GM19372 (cell line): ENCODE measurements at regions not wholly inside any gene's neighbourhood (a gene's known extent, or its start where the extent isn't known, plus 50 kb on each side); places are given as distances from the start of the nearest gene placed in this dataset.

Experiments
- ATAC-seq: cut with Tn5 transposase; IDR thresholded peaks from one replicate; pipeline ENCODE4 v1.9.1; 2021; ENCODE audit warnings: mild to moderate bottlenecking, low read depth, moderate library complexity; ENCODE audit not compliant: unreplicated experiment

DNA sequence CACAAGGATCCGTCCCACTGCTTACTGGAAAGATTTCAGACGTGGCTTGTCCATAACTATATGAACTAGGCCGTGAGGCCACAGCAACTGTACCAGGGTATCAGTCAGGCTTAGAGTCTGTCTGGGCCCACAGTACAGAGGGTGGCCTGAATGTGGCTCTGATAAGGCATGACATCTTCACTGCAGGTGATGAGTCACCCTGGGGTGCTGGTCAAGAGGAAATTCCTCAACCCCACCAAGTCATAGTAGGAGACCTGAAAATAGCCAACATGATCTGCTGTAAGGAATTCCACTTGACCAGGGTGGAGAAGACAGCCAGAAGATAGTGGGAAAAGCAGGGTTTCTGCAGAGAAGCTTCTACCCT, 107.7 kb downstream of the INHBB start:
- no peak for ATAC-seq

DNA sequence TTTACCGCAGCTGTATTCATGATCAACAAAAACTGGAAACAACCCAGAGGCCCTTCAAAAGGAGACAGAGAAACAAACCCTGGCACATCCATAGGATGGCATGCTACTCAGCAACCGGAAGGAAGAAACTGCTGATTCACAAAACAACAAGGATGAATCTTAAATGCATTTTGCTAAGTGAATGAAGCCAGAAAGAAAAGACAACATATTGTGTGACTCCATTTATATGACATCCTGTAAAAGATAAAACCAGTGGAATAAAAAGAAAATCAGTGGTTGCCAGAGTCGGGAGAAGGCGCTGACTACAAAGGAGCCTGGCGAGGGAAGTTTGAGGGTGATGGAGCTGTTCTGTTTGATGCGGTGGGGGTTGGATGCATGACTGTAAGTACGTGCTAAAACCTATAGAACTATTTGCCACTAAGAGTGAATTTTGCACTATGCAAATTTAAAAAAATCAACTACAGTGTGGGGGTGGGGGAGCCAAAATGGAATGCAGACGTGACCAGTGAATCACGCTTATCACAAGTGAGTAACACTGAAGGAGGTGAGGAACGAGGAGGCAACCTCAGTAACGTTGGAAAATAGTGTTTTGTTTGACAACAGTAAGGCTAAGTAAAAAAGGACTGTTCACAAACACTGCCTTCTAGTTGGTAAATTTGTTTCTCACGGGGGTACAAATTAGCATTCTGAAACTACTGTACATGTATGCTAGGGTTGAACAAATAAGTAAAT, 108.9 kb downstream of the INHBB start:
- ATAC-seq: no peak

DNA sequence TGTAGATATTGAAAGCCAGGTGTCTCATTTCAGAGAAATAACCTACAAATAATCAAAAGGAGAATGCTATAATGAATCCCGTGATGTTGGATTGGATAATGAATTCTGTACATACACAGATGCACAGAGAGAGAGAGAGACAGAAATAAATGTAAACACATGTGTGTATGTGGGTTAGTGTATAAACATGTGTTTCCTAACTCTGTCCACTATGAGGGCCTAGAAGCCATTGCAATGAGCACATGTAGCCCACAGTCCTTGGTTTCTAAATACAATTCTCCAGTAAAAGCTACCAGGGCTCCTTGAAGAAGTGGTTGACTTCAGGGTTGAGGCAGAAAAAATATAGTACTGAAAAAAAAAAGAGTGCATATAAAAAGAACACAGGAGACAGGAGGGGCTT, 109.5 kb downstream of the INHBB start:
- ATAC-seq: no peak

DNA sequence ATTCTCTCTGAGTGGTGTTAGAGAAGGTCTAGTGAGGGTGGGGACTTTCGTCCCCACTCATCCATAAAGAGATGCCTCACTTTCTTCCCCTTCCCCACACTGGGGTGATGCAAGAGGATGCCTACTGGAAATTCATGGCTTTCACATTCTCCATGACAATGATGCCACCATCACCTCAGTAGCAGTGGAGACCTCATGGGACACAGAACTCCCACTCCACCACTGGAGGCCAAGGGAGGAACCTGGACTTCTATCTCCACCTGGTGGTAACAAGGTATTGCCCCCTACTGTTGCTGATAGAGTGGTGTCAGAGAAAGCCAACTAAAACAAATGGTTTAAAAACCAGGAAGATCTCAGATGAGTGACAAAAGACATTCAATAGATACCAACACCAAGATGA, 110.9 kb downstream of the INHBB start:
- ATAC-seq: no peak

DNA sequence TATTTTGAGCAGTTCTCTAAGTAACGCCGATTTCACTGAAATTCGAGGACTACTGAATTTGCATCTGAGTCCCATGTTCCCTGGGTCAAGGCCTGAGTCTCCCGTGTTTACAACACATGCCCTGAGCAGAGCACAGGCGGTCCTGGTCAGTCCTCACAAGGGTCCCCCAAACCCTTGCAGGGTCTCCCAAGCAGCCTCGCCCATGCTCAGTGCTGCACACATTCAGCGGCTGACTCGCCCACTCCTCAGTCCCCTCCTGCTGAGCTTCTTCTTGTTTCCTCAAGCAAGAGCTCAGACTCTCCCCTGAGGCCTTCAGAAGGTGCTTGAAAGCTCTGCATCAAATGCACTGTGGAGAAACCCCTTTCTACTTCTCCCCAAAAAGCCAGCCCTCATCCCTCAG, 114.6 kb downstream of the INHBB start:
- ATAC-seq: no peak

DNA sequence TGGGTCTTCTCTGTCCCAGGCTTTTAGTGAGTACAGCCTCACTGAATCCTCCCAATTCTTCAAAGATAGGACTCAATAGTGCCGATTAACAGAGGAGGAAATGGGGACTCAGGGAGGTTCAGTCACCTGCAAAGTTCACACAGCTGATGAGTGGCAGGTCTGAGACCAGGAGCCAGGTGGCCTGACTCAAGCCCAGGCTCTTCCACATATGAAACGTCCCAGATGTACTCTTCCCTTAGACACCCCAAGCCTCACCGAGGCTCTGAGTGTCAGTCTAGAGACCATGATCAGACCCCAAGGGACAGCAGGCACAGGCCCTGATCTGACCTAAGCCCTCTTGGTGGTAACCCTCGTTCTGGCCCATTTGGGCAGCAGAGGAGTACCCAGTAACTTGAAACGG, 115.2 kb downstream of the INHBB start:
- ATAC-seq: no peak

DNA sequence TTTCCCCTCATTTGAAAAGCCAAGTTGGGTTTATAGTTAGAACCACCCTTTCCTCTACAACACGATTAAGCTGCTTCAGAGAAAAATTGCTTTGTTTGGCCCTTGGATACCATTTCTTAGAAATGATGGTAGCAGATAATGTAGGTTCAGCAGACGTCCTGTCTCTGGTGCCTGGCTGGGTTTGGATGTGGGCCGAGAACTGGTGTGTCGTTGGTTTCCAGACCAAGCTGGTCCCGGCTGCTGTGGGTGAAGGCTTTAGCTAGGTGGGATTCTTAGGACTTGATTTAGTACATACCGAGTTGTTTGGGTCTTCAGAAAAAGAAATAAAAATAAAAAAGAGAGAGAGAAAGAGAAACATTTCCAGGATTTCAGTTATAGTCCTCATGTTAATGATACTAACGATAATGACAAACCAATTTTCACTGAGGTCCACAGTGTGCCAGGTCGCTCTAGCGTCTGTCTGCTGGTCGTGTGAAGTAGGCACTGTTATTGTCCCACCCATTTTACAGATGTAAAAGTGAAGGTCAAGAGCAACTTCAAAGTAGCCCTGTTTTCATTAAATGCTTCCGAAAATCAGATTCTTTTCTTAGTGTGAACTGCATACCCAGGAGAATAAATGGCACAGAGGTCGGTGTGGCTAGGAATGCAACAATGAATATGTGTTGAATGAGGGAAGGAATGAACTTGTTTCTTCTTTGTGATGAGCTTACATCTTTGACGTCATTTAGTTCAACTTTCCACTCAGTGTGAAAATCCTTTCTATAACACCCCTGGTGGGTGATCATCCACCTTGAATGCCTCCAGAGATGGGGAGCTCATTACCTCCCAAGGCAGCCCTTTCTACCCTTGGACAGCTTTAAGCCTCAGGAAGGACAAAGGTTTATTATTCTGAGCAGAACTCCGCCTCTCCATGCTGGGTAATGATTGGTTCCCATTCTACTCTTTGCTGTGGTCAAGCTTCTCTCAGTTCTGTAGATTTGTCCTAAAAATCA, 115.9 kb downstream of the INHBB start:
- ATAC-seq: no peak

DNA sequence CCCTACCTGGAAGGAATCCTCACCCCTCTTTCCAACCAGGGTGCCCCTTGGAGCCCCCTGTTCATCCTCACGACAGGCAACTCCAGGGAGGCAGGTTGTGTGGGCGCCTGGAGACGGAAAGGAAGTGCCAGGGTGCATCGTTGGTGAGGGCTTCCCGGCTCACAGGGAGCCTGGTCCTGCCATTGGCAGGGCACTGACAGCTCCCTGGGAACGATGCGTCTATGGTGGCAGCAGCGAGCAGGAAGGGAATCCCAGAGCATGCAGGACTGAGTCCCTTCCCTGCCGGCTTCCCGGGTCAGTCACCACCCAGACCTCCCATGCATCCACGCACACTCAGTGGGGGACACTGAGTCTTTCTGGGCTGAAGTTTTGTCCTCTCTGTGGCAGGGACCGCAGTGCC, 117.6 kb downstream of the INHBB start:
- ATAC-seq: no peak

DNA sequence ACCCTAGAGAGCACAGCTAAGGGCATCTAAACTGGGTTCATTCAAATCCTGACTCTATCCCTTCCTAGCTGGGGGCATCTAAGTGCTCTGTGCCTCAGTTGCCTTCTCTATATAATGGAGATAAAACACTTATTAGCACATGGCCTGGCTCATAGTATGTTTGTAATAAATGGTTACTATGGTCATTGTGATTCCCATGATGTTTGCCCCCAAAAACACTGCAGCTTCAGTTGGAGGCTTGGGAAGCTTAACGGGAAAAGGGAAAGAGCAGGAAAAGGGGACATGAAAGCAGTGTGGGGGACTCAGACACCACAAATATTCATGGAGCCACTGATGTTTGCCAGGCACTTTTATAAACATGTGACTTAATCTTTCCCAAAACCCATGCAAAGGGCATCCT, 118.1 kb downstream of the INHBB start:
- ATAC-seq: no peak

DNA sequence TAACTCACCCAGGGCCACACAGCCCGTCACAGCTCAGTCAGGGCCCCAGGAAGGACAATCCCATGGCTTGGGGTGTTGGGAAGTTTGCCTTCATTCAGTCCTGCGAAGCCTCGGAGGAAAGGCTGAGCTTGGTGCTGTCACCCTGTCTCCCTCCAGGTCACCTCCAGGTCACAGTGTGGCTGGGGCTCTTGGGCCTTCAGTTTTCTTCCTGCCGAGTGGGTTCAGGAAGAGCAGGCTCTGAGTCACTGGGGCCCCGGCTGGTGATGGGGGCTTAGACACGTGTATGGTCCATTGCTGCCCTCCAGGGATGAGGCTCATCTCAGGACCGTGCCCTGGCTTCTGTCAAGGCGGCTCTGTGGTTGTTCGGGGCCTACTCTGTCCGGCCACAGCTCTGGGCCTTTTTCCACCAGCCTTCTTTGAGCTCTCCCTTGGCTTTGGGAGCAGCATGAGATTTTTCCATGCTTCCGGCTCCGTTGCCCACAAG, 118.6 kb downstream of the INHBB start:
- no peak for ATAC-seq

DNA sequence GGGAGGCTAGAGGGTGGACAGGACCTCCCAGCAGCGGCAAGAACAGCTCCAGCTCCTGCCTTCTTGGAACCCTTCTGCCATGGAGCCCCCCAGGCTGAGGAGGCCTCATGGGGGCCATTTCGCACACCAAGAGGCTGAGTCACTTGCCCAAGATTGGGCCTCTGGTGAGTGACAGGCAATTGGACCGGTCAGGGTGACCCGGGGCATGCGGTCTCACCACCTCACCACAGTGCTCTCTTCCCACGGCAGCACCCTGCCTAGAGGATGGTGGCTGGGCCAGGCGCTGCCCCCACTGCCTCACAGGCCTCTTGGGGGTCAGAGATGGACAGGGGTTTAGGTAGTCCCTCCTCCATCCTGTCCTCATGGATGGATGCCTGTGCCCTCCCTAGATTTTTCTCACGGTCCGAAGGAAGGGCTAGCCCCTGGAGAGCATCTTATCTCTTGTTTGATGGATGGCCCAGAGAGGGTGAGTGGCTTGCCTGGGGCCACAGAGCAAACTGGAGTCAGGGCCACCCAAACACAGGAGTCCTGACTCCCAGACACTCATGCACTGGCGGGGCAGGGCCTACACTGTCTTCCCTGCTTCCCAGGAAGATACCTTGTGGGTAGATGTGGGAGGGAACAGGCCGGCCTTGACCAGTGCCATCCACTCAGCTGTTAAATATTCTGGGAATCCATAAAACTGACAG, 119.2 kb downstream of the INHBB start:
- no peak for ATAC-seq

DNA sequence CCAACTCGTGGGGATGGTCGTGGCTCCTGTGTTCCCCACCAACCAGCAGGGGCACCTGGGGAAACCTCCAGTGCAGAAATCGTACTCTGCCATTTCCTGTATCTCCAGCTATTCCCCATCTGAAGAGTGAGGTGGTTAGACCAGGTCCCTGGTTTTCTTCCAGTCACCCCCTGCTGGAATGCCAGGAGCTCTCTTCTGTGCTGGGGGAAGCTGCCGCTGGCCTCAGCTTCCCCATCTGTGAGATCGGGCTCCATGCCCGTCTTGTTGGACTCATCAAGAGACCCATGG, 119.7 kb downstream of the INHBB start:
- ATAC-seq: no peak

DNA sequence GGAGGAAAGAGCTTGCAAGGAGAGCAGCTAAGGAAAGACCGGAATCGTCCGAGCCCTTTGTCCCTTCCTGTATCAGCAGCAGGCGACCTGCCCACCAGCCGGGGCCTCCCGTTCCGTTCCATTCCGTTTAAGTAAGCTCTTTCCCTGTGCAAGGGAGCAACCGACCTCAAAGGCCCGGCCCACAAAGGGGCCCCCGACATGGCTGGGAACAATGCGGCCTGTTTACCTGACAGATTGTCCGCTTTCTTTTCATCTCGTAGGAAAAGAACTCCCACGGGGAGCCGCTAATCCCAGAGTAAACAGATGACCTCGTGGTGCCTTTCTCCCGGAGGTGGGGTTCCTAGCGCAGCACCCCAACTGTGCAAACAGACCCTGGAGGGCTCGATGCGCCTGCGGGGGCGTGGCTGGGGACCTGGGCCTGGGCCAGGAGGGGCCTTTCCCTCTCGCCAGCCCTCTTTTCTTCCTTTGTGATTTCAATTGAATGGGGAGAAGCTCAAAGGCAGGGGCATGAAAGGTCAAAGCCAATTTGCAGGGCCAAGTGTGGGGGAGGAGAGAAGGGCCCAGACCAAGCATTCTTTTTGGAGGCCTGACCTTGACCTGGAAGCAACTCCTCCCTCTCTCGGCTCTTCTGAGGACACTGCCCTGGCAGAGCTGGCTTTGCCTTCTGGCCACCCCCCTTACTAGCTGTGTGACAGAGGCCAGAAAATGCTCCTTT, 120.2 kb downstream of the INHBB start:
- no peak for ATAC-seq

DNA sequence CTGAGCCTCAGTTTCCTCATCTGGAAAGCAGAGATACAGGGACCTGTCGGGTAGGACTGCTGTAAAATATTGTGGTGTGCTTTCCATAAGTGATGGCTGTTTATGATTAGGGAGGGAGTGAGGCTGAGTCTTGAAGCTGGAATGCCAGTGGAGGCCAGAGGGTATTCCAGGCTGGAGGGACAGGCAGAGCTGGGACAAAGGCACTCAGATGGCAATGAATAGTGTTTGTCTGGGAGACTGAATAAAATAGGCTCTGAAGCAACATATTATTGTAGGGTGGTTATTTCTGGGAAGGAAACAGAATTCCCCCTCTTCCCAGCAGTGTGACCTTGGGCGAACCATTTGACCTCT, 120.7 kb downstream of the INHBB start:
- no peak for ATAC-seq

DNA sequence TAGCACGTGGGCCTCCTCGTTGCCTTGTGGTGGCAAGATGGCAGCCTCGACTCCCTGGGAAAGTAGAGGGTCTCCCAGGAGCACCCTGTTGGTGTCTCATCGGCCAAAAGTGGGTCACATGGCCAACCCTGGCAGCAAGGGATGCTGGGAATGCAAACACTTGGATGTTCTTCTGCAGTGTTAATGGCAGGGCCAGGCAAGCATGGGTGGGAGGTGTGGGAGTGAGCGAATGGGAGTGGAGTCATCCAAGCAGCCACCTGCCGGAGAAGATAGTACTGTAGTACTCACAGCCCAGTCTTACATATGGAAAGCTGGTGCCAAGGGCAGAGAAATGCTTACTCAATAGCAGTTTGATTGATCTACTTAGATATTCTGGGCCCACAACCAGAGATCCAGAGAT, 122.2 kb downstream of the INHBB start:
- no peak for ATAC-seq

DNA sequence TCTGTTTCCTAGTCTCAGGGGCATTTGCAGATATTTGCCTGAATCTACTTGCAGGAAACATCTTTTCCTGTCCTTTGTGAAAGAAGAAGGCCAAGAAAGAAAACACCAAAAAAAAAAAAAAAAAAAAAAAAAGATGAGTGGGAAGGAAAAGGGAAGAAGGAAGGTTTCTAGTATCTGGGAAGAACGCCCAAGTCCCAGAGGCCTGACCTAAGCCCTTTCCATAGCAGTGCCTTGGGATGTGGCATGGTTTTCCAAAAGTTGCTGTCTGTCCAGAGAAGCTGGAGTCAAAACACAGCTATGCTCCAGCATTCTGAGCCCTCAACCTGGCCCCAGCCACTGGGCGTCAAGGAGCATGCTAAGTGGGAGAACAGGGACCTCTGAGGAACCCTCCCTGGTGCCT, 123.5 kb downstream of the INHBB start:
- no peak for ATAC-seq

DNA sequence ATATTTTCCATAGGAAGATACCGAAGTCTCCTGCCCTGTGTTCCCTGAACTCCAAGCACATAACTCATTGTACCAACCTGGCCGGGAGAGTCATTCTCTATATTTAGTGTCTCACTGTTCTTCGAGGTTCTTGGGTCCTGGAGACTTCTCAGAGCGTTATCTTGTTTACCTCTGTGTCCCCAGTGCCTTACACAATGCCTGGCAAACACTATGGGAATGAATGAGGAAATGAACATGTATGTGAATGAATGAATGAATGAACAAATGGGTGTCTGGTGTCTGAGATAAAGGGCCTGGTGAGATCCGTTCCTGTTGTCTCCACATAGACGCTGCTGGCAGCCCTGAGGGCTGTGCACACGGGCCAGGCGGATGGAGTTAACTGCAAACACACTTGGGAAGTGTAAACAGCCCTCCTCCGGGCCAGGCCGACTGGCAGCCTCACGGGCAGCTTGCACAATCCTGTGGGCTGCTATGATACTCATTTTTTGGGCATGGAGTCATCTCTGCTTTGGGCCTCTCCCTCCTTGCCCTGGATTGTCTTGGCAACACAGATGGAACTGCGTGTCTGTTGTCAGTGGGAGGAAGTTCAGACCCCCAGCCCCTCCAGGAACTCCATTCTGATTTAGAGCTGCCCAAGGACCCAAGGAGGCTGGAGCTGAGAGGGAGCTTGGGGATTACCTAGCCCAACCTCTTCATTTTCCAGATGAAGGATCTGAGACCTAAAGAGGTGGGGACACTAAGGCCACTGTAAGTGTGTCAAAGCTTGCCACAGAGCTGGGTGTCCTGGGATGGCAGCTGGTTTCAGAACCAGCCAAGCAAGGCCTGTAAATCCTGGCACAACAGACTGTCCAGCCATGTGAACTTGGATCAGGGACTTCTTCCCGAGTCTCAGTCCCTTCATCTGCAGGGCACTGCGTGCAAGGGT, 124.4 kb downstream of the INHBB start:
- ATAC-seq: no peak

DNA sequence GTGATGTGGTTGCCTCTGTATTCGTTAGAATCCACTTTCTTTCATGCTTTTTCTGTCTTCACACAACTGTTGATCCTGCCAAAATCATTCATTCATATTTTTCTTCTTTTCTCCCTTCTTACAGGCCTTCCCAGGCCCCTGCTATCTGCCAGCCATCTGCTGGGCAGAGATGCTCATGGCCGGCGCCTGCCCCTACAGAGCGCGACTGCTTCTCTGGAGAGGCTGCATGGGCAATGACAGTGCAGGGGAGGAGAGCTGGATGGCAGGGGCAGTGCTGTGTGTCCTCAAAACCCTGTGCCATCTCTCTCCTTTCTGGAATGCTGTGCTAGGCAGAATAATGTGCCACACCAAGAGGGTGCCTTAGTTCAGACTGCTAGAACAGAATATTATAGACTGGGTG, 125.2 kb downstream of the INHBB start:
- no peak for ATAC-seq

DNA sequence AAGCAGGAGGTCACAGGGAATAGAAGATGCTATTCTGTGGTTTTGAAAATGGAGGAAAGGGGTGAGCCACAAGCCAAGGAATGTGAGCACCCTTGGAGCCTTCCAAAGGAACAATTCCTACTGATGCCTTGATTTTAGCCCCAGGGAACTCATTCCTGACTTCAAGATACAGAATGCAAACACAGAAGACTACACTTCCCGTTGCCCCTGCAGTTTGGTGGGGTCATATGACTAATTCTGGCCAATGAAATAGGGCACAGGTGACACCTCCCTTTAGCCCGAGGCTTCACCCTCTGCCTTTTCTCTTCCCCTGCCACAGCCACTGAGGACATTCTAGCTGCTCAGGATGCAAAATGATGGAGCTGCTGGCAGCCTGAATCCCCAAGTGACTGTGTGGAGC, 126.1 kb downstream of the INHBB start:
- ATAC-seq: no peak

DNA sequence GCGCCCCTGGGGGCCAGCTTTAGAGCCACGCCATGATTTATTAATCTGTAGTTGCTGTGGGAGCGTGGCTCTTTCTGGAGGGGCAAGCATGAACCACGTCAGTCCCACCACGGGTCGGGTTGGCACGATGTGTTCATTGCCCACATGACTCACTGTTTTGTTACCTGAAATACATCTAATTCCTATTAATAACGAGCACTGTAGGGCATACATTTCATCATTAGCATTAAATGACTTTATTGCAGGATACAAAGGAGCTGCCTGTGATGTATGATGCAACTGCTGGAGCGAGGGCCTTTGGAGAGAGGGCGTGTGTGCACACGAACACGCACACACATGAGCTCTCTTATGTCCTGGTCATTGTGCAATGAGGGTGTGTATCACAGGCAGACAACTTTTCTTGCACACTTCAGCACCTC, 127.0 kb downstream of the INHBB start:
- ATAC-seq: no peak
